ENCODE measurements at regions not wholly inside any gene's neighbourhood (a gene's known extent, or its start where the extent isn't known, plus 50 kb on each side); places are given as distances from the start of the nearest gene placed in this dataset.

GRCh38 chr1:5165762-5166161 lies 511.4 kb downstream of the AJAP1 start:
- no peak for TF ChIP-seq CTCF (IDR thresholded peaks at IDR 0.05; ENCODE audit: low read depth, low read length, missing input control)
- no peak for TF ChIP-seq RAD21 (IDR thresholded peaks at IDR 0.05)
